ENCODE measurements at regions not wholly inside any gene's neighbourhood (a gene's known extent, or its start where the extent isn't known, plus 50 kb on each side); places are given as distances from the start of the nearest gene placed in this dataset.

- Histone ChIP-seq H3K9me3 (ENCODE audit: control insufficient read depth in 2 of 2, low read length in 2 of 2) (no peaks in the 10 kb centered on the region), H3K4me1 (ENCODE audit: control insufficient read depth, insufficient read depth, low read length, poor library complexity, severe bottlenecking) (no peaks in the 10 kb centered on the region), H3K27me3 (ENCODE audit: control insufficient read depth, insufficient read depth, low read length) (no peaks in the 10 kb centered on the region), H3K27ac (ENCODE audit: insufficient read depth, low read length, poor library complexity, severe bottlenecking) (no peak overlapping the region), H3K36me3 (ENCODE audit: control insufficient read depth, insufficient read depth, low read length) (no peaks in the 10 kb centered on the region), H3K4me3 (ENCODE audit: low read depth, low read length) (no peak overlapping the region)
- Mint-ChIP-seq H3K27ac (no peak overlapping the region), H3K4me3 (no peak overlapping the region), H3K36me3 (no peaks in the 10 kb centered on the region), H3K27me3 (peaks cover 5% of the 10 kb centered on the region), H3K9me3 (peaks cover 0 to 8% (median 0%) of the 10 kb centered on the region in 7 donors), H3K4me1 (no peaks in the 10 kb centered on the region)
- ATAC-seq (ENCODE audit: low read depth in 2 of 2) (no peak), DNase-seq (no peak)
Measured at GRCh38 chr1:87718241-87718950, 389.7 kb downstream of the LMO4 start.

GRCh38 chr1:87719658-87720057, 391.0 kb downstream of the LMO4 start:
- Mint-ChIP-seq H3K4me1 (no peaks in the 10 kb centered on the region), H3K27me3 (peaks cover 5% of the 10 kb centered on the region), H3K4me3 (no peak overlapping the region), H3K27ac (no peak overlapping the region), H3K36me3 (no peaks in the 10 kb centered on the region), H3K9me3 (peaks cover 0 to 8% (median 0%) of the 10 kb centered on the region in 7 donors)
- Histone ChIP-seq H3K4me3 (ENCODE audit: low read depth, low read length) (no peak overlapping the region), H3K27ac (ENCODE audit: insufficient read depth, low read length, poor library complexity, severe bottlenecking) (no peak overlapping the region), H3K4me1 (ENCODE audit: control insufficient read depth, insufficient read depth, low read length, poor library complexity, severe bottlenecking) (no peaks in the 10 kb centered on the region), H3K36me3 (ENCODE audit: control insufficient read depth, insufficient read depth, low read length) (no peaks in the 10 kb centered on the region), H3K27me3 (ENCODE audit: control insufficient read depth, insufficient read depth, low read length) (no peaks in the 10 kb centered on the region), H3K9me3 (ENCODE audit: control insufficient read depth in 2 of 2, low read length in 2 of 2) (no peaks in the 10 kb centered on the region)
- no peak for DNase-seq
- ATAC-seq (ENCODE audit: low read depth in 2 of 2), result no peak

DNA sequence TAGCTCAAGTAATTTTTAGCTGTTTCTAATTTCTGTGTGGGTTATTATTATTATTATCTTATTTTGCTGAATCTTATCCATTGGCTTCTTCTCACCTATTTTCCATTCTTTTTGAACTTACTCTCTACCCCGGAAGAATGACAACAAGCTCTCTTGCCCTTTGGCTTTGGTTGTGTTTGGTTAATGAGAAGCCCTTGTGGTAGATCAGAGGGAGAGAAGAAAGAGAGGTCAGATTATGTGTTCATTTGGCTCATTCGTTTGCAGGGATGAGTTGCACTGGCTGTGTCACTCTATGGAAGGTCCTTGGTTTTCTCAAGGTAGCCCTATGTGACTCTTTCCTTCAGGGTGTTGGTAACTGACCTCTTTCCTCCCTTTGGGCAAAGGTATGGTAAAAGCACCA, 391.9 kb downstream of the LMO4 start:
- Mint-ChIP-seq H3K9me3 (peaks cover 0 to 8% (median 0%) of the 10 kb centered on the region in 7 donors), H3K27me3 (peaks cover 5% of the 10 kb centered on the region), H3K4me1 (no peaks in the 10 kb centered on the region), H3K27ac (no peak overlapping the region), H3K4me3 (no peak overlapping the region), H3K36me3 (no peaks in the 10 kb centered on the region)
- H3K36me3 ChIP-seq (ENCODE audit: control insufficient read depth, insufficient read depth, low read length), result no peaks in the 10 kb centered on the region
- ATAC-seq (ENCODE audit: low read depth in 2 of 2) (no peak), DNase-seq (no peak)
- H3K27me3 ChIP-seq (ENCODE audit: control insufficient read depth, insufficient read depth, low read length), result no peaks in the 10 kb centered on the region
- no peak overlapping the region for H3K27ac ChIP-seq (ENCODE audit: insufficient read depth, low read length, poor library complexity, severe bottlenecking)
- H3K9me3 ChIP-seq (ENCODE audit: control insufficient read depth in 2 of 2, low read length in 2 of 2), result no peaks in the 10 kb centered on the region
- H3K4me1 ChIP-seq (ENCODE audit: control insufficient read depth, insufficient read depth, low read length, poor library complexity, severe bottlenecking), result no peaks in the 10 kb centered on the region
- no peak overlapping the region for H3K4me3 ChIP-seq (ENCODE audit: low read depth, low read length)

DNA sequence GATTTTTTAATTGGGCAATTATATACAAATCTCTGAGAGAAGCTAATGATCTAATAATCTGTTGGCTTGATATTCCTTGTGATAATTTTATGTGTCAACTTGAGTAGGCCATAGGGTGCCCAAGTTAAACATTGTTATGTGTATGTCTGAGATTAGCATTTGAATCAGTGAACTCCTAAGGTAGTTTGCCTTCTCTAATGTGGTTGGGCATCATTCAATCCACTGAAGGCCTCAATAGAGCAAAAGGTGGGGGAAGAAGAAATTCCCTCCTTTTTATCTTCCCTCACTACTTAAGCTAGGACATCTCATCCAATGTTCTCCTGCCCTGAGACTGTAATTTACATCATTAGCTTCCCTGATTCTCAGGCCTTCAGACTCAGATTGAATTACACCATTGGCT, 394.5 kb downstream of the LMO4 start:
- Mint-ChIP-seq H3K27me3 (no peaks in the 10 kb centered on the region), H3K36me3 (no peaks in the 10 kb centered on the region), H3K9me3 (peaks cover 0 to 8% (median 0%) of the 10 kb centered on the region in 7 donors), H3K4me1 (no peaks in the 10 kb centered on the region), H3K27ac (no peak overlapping the region), H3K4me3 (no peak overlapping the region)
- Histone ChIP-seq H3K27ac (ENCODE audit: insufficient read depth, low read length, poor library complexity, severe bottlenecking) (no peak overlapping the region), H3K9me3 (ENCODE audit: control insufficient read depth in 2 of 2, low read length in 2 of 2) (no peaks in the 10 kb centered on the region), H3K4me1 (ENCODE audit: control insufficient read depth, insufficient read depth, low read length, poor library complexity, severe bottlenecking) (no peaks in the 10 kb centered on the region), H3K4me3 (ENCODE audit: low read depth, low read length) (no peak overlapping the region), H3K36me3 (ENCODE audit: control insufficient read depth, insufficient read depth, low read length) (no peaks in the 10 kb centered on the region), H3K27me3 (ENCODE audit: control insufficient read depth, insufficient read depth, low read length) (no peaks in the 10 kb centered on the region)
- ATAC-seq (ENCODE audit: low read depth in 2 of 2), result no peak
- no peak for DNase-seq

- H3K36me3 Mint-ChIP-seq, result no peaks in the 10 kb centered on the region
- peaks cover 0 to 5% (median 1%) of the 10 kb centered on the region in 7 donors for H3K9me3 Mint-ChIP-seq
- Histone ChIP-seq H3K4me1 (ENCODE audit: control insufficient read depth, insufficient read depth, low read length, poor library complexity, severe bottlenecking) (no peaks in the 10 kb centered on the region), H3K9me3 (ENCODE audit: control insufficient read depth in 2 of 2, low read length in 2 of 2) (no peaks in the 10 kb centered on the region), H3K4me3 (ENCODE audit: low read depth, low read length) (no peak overlapping the region), H3K36me3 (ENCODE audit: control insufficient read depth, insufficient read depth, low read length) (no peaks in the 10 kb centered on the region), H3K27me3 (ENCODE audit: control insufficient read depth, insufficient read depth, low read length) (no peaks in the 10 kb centered on the region), H3K27ac (ENCODE audit: insufficient read depth, low read length, poor library complexity, severe bottlenecking) (no peak overlapping the region)
- DNase-seq, result no peak
- ATAC-seq (ENCODE audit: low read depth in 2 of 2), result no peak
- H3K27ac Mint-ChIP-seq, result no peak overlapping the region
- H3K4me1 Mint-ChIP-seq, result no peaks in the 10 kb centered on the region
- H3K4me3 Mint-ChIP-seq, result no peak overlapping the region
- H3K27me3 Mint-ChIP-seq, result no peaks in the 10 kb centered on the region
Measured at GRCh38 chr1:87728169-87728568, 399.5 kb downstream of the LMO4 start.

- Histone ChIP-seq H3K27ac (ENCODE audit: insufficient read depth, low read length, poor library complexity, severe bottlenecking) (no peak overlapping the region), H3K4me3 (ENCODE audit: low read depth, low read length) (no peak overlapping the region), H3K27me3 (ENCODE audit: control insufficient read depth, insufficient read depth, low read length) (no peaks in the 10 kb centered on the region), H3K4me1 (ENCODE audit: control insufficient read depth, insufficient read depth, low read length, poor library complexity, severe bottlenecking) (no peaks in the 10 kb centered on the region), H3K9me3 (ENCODE audit: control insufficient read depth in 2 of 2, low read length in 2 of 2) (no peaks in the 10 kb centered on the region), H3K36me3 (ENCODE audit: control insufficient read depth, insufficient read depth, low read length) (no peaks in the 10 kb centered on the region)
- H3K27me3 Mint-ChIP-seq, result no peaks in the 10 kb centered on the region
- no peaks in the 10 kb centered on the region for H3K4me1 Mint-ChIP-seq
- no peak overlapping the region for H3K27ac Mint-ChIP-seq
- H3K9me3 Mint-ChIP-seq, result peaks cover 0 to 3% (median 1%) of the 10 kb centered on the region in 7 donors
- ATAC-seq (ENCODE audit: low read depth in 2 of 2), result no peak
- no peak for DNase-seq
- no peaks in the 10 kb centered on the region for H3K36me3 Mint-ChIP-seq
- H3K4me3 Mint-ChIP-seq, result no peak overlapping the region
Measured at GRCh38 chr1:87730274-87731216, 401.9 kb downstream of the LMO4 start.

GRCh38 chr1:87733386-87733785, 404.7 kb downstream of the LMO4 start:
- Histone ChIP-seq H3K27ac (ENCODE audit: insufficient read depth, low read length, poor library complexity, severe bottlenecking) (no peak overlapping the region), H3K9me3 (ENCODE audit: control insufficient read depth in 2 of 2, low read length in 2 of 2) (no peaks in the 10 kb centered on the region), H3K4me3 (ENCODE audit: low read depth, low read length) (no peak overlapping the region), H3K27me3 (ENCODE audit: control insufficient read depth, insufficient read depth, low read length) (no peaks in the 10 kb centered on the region), H3K4me1 (ENCODE audit: control insufficient read depth, insufficient read depth, low read length, poor library complexity, severe bottlenecking) (no peaks in the 10 kb centered on the region), H3K36me3 (ENCODE audit: control insufficient read depth, insufficient read depth, low read length) (no peaks in the 10 kb centered on the region)
- Mint-ChIP-seq H3K9me3 (peaks cover 0 to 3% (median 1%) of the 10 kb centered on the region in 7 donors), H3K4me1 (no peaks in the 10 kb centered on the region), H3K27me3 (no peaks in the 10 kb centered on the region), H3K27ac (no peak overlapping the region), H3K4me3 (no peak overlapping the region), H3K36me3 (no peaks in the 10 kb centered on the region)
- ATAC-seq (ENCODE audit: low read depth in 2 of 2), result no peak
- DNase-seq, result no peak

All from CD4-positive, CD25-positive, alpha-beta regulatory T cell (primary cell).